B cell (primary cell): ENCODE measurements at regions not wholly inside any gene's neighbourhood (a gene's known extent, or its start where the extent isn't known, plus 50 kb on each side); places are given as distances from the start of the nearest gene placed in this dataset.

Experiments used
- ATAC-seq: fragments of 200-7000 bp; cut with Tn5 transposase; one replicate; pipeline ENCODE4 v1.10.0; 2021; ENCODE audit warnings: low read depth, mild to moderate bottlenecking, moderate number of reproducible peaks, moderate library complexity
- CTCF ChIA-PET: fragments of 350-600 bp; sonication (Branson Sonifier 250); formaldehyde crosslinking; loops from one replicate; lab custom pipeline; 2021; ENCODE audit warnings: antibody characterized with exemption, inconsistent platforms; lab: Charles Lee
- POLR2A ChIA-PET: fragments of 350-600 bp; sonication (Branson Sonifier 250); formaldehyde crosslinking; loops from one replicate; lab custom pipeline; 2021; ENCODE audit warnings: antibody characterized with exemption; lab: Charles Lee
- DNase-seq: peaks from one replicate; pipeline ENCODE4 v3.0.0; 2013
- H2AFZ ChIP-seq: 2 replicates; pipeline ENCODE4 v1.6.1; 2012; ENCODE audit warnings: mild to moderate bottlenecking, low read depth, low read length; ENCODE audit not compliant: insufficient read depth, poor library complexity, severe bottlenecking
- H3K27ac ChIP-seq, 2 donors: 1 replicate in 1 of 2; 2 replicates in 1 of 2; pipeline ENCODE4 v1.5.1; 2012 to 2013; ENCODE audit warnings: low read length in 2 of 2, mild to moderate bottlenecking in 2 of 2, moderate library complexity in 1 of 2
- H3K27me3 ChIP-seq, 4 experiments: fragments of 200-600 bp in 1 of 4; sonication (generic) in 1 of 4; replicated peaks in 1 of 4; 1 replicate in 2 of 4; 2 replicates in 2 of 4; pipeline versions ENCODE4 v1.6.1 to v1.7.0; 2013 to 2016; ENCODE audit warnings: low read length in 3 of 4, mild to moderate bottlenecking in 2 of 4, mixed read lengths in 1 of 4, moderate library complexity in 1 of 4; ENCODE audit not compliant: insufficient read depth in 4 of 4, control insufficient read depth in 3 of 4; ENCODE audit errors: control extremely low read depth in 1 of 4
- H3K36me3 ChIP-seq, 2 experiments: replicated peaks in 1 of 2; 1 replicate in 1 of 2; 2 replicates in 1 of 2; pipeline versions ENCODE4 v1.6.1 to v1.7.1; 2013; ENCODE audit warnings: low read length in 1 of 2; ENCODE audit not compliant: insufficient read depth in 2 of 2, control insufficient read depth in 1 of 2; ENCODE audit errors: control extremely low read depth in 1 of 2, extremely low read depth in 1 of 2
- H3K4me1 ChIP-seq, 2 donors: fragments of 200-600 bp in 1 of 2; sonication (generic) in 1 of 2; 1 replicate in 1 of 2; 2 replicates in 1 of 2; pipeline versions ENCODE4 v1.5.1 to v1.6.1; 2013 to 2017; ENCODE audit warnings: low read length in 2 of 2; ENCODE audit not compliant: control insufficient read depth in 2 of 2, insufficient read depth in 2 of 2
- H3K4me2 ChIP-seq: replicated peaks from 2 replicates; pipeline ENCODE3; 2012; ENCODE audit warnings: mild to moderate bottlenecking, low read depth, low read length; ENCODE audit not compliant: poor library complexity, severe bottlenecking
- H3K4me3 ChIP-seq, 5 experiments: fragments of 200-600 bp in 1 of 5; sonication (generic) in 1 of 5; 1 replicate in 3 of 5; 2 replicates in 2 of 5; pipeline versions ENCODE4 v1.5.1 to v1.7.0; 2011 to 2016; ENCODE audit warnings: low read length in 4 of 5, mild to moderate bottlenecking in 4 of 5, low read depth in 2 of 5, control low read depth in 1 of 5, moderate library complexity in 1 of 5; ENCODE audit not compliant: insufficient read depth in 1 of 5; ENCODE audit errors: control extremely low read depth in 1 of 5, extremely low read depth in 1 of 5
- H3K79me2 ChIP-seq: fragments of 200-600 bp; sonication (generic); one replicate; pipeline ENCODE4 v1.6.0; 2016; ENCODE audit warnings: low read length; ENCODE audit not compliant: control insufficient read depth, insufficient read depth
- H3K9ac ChIP-seq: fragments of 200-600 bp; sonication (generic); 2 replicates; pipeline ENCODE4 v1.6.1; 2017; ENCODE audit warnings: mild to moderate bottlenecking, low read length, moderate library complexity
- H3K9me3 ChIP-seq, 3 donors: one replicate each; pipeline versions ENCODE4 v1.6.1 to v1.7.1; 2013; ENCODE audit warnings: low read length in 2 of 3; ENCODE audit not compliant: control insufficient read depth in 2 of 3, insufficient read depth in 1 of 3; ENCODE audit errors: control extremely low read depth in 1 of 3
- H4K20me1 ChIP-seq: 2 replicates; pipeline ENCODE4 v1.6.0; 2012; ENCODE audit warnings: mild to moderate bottlenecking, low read length; ENCODE audit not compliant: insufficient read depth, control insufficient read depth, poor library complexity, severe bottlenecking
- H3K27ac Mint-ChIP-seq: one replicate; pipeline ENCODE4 v1.8.0; 2021; ENCODE audit warnings: mixed read lengths
- H3K27me3 Mint-ChIP-seq: one replicate; pipeline ENCODE4 v1.8.0; 2021; ENCODE audit warnings: mixed read lengths
- H3K4me1 Mint-ChIP-seq: one replicate; pipeline ENCODE4 v1.8.0; 2021; ENCODE audit warnings: mixed read lengths
- H3K4me3 Mint-ChIP-seq: one replicate; pipeline ENCODE4 v1.8.0; 2021; ENCODE audit warnings: mixed read lengths
- H3K9me3 Mint-ChIP-seq: one replicate; pipeline ENCODE4 v1.8.0; 2022; ENCODE audit warnings: mixed read lengths; ENCODE audit not compliant: insufficient read depth
- EZH2 ChIP-seq: IDR thresholded peaks from 2 replicates; pipeline ENCODE4 v1.6.1; 2012; ENCODE audit warnings: borderline replicate concordance, low read depth, mild to moderate bottlenecking, moderate library complexity, low read length; ENCODE audit not compliant: insufficient read depth, poor library complexity, severe bottlenecking
- WGBS: methylation state at CpG from one replicate; pipeline ENCODE4 v1.1.5; 2013; ENCODE audit warnings: missing lambda C conversion rate; ENCODE audit not compliant: insufficient coverage; 5-methylcytosine and 5-hydroxymethylcytosine counted together
- intact Hi-C: fragments of 100-400 bp; cut with micrococcal nuclease; formaldehyde crosslinking; loops from one replicate; pipeline ENCODE4 v1.10.0; 2022
- TF ChIP-seq, protein P1 (sequence below): fragments of 200-600 bp; IDR thresholded peaks from one replicate; pipeline ENCODE4 v1.8.0; 2022; ENCODE audit warnings: antibody characterized with exemption, mild to moderate bottlenecking

DNA sequence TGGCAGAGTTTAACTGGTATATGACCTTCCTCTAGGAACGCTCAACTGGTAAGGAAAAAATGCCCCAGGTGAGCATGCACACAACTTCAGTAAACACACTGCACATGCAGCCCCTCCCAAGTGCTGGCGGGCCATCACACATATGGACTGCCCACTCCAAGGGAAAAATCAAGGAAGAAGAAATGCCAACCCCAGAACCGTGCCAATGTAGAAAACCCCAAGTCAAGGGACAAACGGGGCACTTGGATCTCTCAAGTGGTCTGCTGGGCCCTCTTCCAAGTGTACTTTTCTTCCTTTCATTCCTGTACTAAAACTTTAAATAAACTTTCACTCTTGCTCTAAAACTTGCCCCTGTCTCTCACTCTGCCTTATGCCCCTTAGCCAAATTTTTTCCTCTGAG is 76.4 kb upstream of the ACVR1 start:
- Histone ChIP-seq H3K4me1 (no peaks in the 10 kb centered on the region), H3K27me3 (peaks cover 0 to 3% (median 0%) of the 10 kb centered on the region in 4 experiments), H3K4me3 (no peak overlapping the region), H3K27ac (no peak overlapping the region), H2AFZ (no peak overlapping the region), H3K36me3 (no peaks in the 10 kb centered on the region), H3K9me3 (peaks cover 1 to 10% (median 5%) of the 10 kb centered on the region in 3 donors), H4K20me1 (no peaks in the 10 kb centered on the region), H3K79me2 (no peaks in the 10 kb centered on the region), H3K9ac (no peak overlapping the region), H3K4me2 (no peak overlapping the region)
- DNase-seq: no peak
- peaks cover 5% of the 10 kb centered on the region for H3K9me3 Mint-ChIP-seq
- H3K27me3 Mint-ChIP-seq: peaks cover 4% of the 10 kb centered on the region
- 93% methylated on average over 4 of the region's 4 CpGs for WGBS
- H3K4me1 Mint-ChIP-seq: no peaks in the 10 kb centered on the region
- POLR2A ChIA-PET: no interaction called here
- H3K27ac Mint-ChIP-seq: no peak overlapping the region
- no peak for TF ChIP-seq EZH2
- TF ChIP-seq, protein P1, sequence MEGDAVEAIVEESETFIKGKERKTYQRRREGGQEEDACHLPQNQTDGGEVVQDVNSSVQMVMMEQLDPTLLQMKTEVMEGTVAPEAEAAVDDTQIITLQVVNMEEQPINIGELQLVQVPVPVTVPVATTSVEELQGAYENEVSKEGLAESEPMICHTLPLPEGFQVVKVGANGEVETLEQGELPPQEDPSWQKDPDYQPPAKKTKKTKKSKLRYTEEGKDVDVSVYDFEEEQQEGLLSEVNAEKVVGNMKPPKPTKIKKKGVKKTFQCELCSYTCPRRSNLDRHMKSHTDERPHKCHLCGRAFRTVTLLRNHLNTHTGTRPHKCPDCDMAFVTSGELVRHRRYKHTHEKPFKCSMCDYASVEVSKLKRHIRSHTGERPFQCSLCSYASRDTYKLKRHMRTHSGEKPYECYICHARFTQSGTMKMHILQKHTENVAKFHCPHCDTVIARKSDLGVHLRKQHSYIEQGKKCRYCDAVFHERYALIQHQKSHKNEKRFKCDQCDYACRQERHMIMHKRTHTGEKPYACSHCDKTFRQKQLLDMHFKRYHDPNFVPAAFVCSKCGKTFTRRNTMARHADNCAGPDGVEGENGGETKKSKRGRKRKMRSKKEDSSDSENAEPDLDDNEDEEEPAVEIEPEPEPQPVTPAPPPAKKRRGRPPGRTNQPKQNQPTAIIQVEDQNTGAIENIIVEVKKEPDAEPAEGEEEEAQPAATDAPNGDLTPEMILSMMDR: no peak
- no peak for ATAC-seq
- intact Hi-C loops: no loop called here
- no peak overlapping the region for H3K4me3 Mint-ChIP-seq
- CTCF ChIA-PET: no interaction called here

DNA sequence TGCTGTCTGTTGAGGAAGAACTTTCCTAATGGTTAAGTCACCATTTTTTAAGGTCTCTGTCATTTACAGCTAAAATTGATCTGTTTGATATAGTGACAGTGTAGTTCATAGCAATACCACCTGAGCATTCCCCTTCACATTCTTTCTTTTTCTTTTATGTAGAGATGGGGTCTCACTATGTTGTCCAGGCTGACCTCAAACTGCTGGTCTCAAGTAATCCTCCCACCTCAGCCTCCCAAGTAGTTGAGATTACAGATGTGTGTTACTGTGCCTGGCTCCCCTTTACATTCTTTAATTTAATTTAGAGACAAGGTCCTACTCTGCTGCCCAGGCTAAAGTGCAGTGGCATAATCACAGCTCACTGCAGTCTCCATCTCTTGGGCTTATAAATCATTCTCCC is 72.7 kb upstream of the ACVR1 start:
- Histone ChIP-seq H3K4me2 (no peak overlapping the region), H3K9ac (no peak overlapping the region), H3K27ac (no peak overlapping the region), H3K4me3 (no peak overlapping the region), H2AFZ (no peak overlapping the region), H3K4me1 (no peaks in the 10 kb centered on the region), H3K9me3 (no peaks in the 10 kb centered on the region), H3K79me2 (no peaks in the 10 kb centered on the region), H4K20me1 (no peaks in the 10 kb centered on the region), H3K36me3 (no peaks in the 10 kb centered on the region), H3K27me3 (peaks cover 0 to 3% (median 0%) of the 10 kb centered on the region in 4 experiments)
- Mint-ChIP-seq H3K27ac (no peak overlapping the region), H3K4me3 (no peak overlapping the region), H3K4me1 (no peaks in the 10 kb centered on the region), H3K9me3 (no peaks in the 10 kb centered on the region), H3K27me3 (peaks cover 4% of the 10 kb centered on the region)
- ATAC-seq (no peak), DNase-seq (no peak)
- TF ChIP-seq, protein P1: no peak
- TF ChIP-seq EZH2: no peak
- intact Hi-C loops: no loop called here
- ChIA-PET POLR2A (no interaction called here), CTCF (no interaction called here)
